HG02970 (cell line): ENCODE measurements at regions not wholly inside any gene's neighbourhood (a gene's known extent, or its start where the extent isn't known, plus 50 kb on each side); places are given as distances from the start of the nearest gene placed in this dataset.
"Not testable (repeated sequence)": the region's sequence is repeated elsewhere in the genome, so short reads cannot be mapped to it uniquely, and the experiment has no call there.

Experiments
- ATAC-seq: cut with Tn5 transposase; IDR thresholded peaks from one replicate; pipeline ENCODE4 v1.9.1; 2021; ENCODE audit warnings: mild to moderate bottlenecking, moderate library complexity, moderate number of reproducible peaks; ENCODE audit not compliant: unreplicated experiment, low FRiP score

DNA sequence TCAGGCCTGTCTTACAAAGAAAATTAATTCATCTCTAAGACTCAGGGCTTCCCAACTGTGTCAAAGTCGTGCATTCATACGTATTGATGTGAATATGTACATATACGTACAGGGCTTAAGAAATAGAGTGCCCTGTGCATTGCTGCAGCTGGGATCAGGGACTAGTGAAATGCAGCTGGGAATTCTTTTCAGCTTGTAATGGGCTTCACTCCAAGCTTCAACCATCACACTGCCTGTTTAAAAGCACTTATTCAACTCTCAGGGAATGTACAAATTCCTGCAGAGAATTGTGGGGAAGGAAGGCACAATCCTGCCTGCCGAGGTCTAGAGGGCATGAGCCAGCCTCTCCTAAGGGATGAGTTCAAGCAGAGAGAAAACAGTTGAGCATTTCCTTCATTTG, 59.6 kb upstream of the MAN2A1 start:
- ATAC-seq: no peak

DNA sequence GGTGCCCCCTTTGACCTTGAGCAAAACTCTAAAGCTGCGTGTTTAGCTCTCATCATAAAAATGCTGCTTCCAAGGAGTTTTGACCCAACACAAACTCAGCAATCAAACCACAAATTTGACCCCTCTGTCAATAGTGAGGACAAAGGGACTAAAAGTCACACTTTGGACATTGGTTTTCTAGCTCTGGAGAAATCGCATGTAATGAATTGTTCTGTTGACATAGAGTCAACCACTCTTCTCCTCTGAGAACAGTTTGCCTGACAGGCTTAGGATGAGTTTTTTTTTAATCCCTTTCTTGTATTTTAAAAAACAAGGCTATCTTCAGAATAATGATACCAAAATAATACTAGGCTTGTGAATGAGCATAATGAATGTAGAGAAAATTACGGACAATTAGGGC, 61.1 kb upstream of the MAN2A1 start:
- no peak for ATAC-seq

DNA sequence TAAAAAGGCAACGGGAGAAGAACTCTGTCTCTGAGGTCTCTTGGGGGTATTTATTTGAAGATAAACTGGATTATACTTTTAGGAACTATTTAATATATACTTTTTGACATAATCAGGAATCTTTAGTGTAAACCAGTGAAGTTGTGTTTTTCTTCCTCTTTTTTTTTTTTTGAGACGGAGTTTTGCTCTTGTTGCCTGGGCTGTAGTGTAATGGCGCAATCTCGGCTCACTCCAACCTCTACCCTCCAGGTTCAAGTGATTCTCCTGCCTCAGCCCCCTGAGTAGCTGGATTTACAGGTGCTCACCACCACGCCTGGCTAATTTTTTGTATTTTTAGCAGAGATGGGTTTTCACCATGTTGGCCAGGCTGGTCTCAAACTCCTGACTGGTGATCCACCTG, 68.5 kb upstream of the MAN2A1 start:
- ATAC-seq: not testable (repeated sequence)

DNA sequence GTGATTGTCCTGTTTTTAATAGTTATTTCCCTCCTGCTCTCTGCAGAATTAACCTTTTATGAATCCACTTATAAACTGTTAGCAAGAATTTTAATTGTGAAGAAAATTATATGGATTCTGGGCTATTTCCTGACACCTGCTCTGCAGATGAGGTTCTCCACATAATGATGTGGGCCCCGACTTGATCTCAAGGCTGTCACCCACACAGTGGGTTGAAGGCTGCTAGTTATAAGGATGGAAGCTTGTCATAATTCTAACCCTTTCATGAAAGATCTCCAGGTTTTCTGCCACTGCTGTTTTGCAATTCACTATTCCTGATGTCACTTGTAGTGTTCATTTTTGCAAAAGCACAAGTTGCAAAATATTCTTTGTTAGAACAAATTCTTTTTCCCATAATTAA, 69.1 kb upstream of the MAN2A1 start:
- no peak for ATAC-seq

DNA sequence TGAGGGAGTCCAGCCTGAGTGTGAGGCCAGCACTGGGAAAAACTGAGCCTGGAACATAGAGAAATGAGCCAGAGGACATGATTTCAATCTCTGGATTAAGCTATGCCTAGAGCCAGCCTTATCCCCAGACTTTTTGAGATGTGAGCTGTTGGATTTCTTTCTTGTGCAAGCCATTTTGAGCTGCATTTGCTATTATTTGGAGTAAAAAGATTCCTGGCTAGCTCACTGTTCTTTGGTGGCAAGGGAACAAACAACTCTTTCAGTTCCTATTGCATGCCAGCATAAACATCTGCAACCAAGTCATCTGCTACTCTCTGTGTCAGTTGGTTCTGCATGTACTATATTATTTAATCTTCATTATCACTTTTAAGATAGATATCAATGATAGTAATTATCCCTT, 70.1 kb upstream of the MAN2A1 start:
- no peak for ATAC-seq

DNA sequence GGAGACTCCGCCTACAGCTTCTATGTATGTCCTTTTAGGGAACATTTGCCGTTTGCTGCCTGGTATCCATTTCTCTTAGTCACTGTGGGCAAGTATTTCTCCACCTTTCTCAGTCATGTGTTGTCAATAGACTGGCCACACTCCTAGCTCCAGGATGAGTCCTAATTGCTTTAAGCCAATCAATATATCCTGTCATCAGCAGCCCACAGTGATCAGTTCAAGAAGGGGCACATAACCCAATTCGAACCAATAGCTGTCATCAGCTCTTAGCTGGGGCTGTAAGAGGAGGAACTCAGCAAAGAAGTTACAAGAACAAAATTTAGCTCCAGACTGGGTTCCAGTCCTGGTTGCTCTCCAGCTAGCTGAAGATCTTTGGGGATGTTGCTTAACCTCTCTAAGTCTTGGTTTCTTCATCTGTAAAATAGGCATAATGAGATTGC, 70.7 kb upstream of the MAN2A1 start:
- no peak for ATAC-seq

DNA sequence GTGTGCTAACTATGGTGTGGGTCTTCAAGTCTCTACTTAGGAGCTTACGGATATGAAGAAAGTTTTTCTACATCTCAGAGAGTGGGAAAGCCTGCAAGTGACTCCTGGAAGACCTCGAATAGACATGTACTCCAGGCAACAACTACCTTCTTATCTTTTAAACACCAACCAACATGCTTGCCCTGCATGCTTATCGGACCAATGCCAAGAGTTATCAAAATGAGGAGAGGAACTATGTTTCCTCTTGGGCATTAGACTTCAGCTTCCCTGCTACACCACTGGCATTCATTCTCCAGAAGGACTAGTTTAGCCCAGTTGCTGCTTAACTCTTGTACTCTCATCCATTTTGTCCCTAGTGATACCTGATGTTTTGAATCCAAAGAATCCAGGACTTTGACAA, 74.7 kb upstream of the MAN2A1 start:
- ATAC-seq: no peak

DNA sequence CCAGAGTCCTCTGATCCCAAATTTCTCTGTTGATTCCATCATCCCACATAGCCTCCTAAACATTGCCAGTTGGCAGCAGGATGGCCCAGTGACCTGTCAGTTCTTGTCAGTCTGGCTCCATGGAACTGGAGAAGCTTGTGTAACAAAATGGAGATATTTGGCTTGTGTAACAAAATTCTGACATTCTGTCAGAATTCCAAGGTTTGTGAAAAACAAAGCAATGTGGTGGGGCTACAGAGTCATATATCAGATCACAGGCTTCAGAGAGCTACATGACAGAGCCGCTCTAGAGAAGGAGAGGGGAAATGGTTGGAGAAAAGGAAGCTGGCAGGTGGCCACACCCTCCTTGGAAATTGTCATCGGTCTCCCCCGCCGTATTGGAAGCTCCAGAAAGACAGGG, 75.4 kb upstream of the MAN2A1 start:
- no peak for ATAC-seq

DNA sequence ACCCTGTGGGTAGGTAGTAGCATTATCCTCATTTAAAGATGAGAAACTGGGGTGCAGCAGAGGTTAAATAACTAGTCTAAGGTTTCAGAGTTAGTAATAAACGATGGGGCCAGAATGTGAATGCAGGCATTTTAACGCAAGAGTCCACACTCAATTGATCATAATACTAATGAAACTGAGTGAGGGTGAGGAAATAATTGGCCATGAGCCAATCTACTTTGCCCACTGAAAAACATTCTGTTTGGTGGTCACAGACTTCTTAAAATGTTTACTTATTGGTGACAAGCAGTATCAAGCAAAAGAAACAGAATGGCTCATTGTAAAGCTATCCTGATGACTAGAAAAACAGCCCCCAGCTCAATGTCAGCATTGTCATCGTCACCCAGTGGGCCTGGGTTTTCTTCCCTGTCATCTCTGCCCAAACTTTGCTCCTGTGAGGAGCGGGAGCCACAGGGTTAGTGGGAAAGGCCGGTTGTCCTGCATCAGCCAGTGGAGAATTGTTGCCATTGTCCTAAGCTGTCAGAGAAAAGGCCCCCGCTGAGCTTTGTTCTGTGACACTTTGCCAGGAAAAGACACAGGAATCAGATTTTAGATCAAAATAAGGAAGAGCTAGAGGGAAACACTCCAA, 77.3 kb upstream of the MAN2A1 start:
- ATAC-seq: no peak

DNA sequence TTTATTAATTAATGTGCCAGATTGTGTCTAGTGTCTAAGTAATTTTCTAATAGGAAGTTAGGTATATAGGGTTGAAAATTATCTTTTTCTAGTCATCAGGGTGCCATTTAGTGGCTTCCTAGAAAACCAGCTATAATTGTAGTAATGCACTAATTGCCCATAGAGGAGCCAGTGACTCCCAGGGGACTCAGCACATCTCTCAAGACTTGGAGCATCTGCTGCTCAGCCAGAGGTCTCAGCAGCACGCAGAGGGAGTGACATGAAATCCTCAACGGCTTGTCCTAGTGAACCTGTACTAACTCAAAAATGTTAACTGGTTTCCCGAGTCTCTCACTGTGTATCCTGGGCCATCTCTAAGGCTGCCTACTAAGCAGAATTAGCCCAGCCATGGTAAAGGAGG, 78.2 kb upstream of the MAN2A1 start:
- no peak for ATAC-seq

DNA sequence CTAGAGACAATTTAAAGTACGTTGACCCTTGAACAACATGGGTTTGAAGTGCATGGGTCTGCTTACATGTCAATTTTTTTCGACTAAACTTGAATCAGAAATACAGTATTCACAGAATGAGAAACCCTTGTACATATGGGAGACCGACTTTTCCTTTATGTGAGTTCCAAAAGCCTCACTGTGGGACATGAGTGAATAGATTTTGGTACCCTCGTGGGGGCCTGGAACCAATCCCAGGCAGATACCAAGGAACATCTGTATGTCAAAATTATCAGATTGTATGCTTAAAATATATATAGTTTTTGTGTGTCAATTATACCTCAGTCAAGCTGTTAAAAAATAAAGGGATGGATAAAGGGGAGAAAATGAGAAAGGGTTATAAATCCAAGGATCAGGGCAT, 78.7 kb upstream of the MAN2A1 start:
- ATAC-seq: no peak

DNA sequence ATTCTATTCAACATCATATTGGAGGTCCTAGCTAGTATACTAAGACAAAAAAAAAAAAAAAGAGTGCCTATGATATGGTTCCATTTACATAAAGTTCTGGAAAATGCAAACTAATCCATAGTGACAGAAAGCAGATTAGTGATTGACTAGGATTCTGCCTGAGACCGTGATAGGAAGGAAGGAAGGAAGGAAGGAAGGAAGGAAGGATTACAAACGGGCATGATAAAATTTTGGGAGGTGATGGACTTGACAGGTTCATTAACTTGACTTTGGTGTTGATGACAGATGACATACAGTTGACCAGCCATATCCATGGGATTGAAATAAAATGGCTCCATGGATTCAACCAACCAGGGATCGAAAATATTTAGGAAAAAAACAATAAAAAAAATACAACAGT, 79.1 kb upstream of the MAN2A1 start:
- ATAC-seq: no peak

DNA sequence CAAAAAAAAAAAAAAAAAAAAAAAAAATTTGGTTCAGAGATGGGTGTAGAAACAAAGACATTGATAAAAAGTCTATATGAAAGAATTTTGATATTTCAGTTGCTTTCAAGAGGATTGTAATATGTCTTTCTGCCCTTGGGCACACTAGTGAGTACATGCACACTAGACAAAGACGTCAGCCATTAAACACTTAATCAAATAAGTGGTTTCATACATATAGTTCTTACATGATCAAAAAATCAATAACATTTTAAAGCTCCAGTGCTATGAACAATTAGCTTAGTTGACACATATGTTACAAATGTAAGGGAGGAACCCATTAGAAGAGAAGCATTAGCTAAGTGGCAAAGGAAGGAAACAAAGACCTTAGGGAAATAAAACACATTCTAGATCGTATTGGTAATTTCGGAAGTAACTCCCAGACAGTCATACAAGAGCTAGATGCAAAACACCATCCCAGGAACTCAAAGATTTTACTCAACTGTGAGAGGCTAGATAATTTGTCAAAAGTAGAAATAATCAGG, 84.5 kb upstream of the MAN2A1 start:
- ATAC-seq: no peak

DNA sequence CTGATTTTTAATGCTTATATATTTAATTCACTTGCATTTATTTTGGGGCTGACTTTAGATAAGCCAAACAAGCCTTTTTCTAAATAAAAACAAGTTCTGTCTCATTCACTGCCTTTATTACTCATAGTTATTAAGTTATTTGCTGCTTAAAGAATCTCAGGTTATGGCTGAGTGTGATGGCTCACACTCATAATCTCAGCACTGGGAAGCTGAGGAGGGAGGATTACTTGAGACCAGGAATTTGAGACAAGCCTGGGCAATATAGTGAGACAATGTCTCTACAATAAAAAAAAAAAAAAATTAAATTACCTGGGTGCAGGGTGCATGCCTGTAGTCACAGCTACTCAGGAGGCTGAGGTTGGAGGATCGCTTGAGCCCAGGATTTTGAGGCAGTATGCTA, 85.0 kb upstream of the MAN2A1 start:
- no peak for ATAC-seq

DNA sequence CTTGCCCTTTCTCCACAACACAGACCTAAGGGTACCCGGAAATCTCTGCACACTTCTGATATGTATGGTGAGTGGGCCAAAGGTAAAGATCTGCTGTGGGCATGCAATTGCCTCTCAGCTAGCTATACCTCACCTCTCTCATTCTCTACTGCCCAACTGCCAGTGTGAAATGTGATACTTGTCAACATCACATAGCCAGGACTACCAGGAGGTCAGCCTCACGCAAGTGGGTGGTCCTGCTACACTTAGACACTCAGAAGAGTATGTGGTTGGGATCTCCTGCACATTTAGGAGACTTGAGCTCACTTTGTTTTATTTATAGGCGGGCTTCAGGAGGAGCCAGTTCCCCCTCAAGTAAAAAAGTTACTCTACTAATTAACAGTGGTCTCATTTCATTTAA, 88.0 kb upstream of the MAN2A1 start:
- ATAC-seq: no peak

DNA sequence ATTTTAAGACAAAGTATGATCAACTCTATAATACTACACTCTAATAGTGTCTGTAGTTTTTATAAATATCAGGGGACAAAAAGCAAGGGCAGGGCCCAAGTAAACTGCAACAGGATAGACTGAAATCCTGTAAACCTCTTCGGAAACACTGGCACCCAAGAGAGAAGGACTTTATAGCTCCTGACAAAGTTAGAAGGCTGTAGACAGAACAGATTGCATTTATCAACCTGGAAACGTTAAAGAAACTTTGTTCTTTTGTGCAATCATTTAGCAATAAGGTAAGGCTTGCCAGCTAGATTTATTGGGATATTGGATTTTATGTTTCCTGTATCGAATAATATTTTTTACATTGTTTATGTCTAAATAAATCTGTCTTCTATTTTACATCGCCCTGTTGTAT, 91.8 kb upstream of the MAN2A1 start:
- ATAC-seq: no peak

DNA sequence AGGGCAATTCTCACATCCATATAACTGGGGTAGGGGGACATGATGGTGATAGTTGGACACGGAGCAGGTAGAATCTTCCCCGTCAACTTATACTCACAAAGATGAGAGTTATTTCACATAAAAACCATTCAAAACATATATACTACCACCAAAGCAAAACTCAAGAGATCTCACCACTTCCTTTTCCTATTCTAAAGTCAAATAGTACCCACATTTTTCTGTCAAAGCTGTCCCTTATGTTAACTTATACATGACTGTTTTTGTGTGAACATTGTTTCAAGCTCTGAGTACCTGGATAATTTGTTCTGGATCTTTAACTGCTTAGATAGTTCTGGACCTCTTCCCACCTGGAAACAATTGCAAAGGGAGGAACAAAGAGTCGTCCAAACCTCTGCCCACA, 95.5 kb upstream of the MAN2A1 start:
- ATAC-seq: no peak

DNA sequence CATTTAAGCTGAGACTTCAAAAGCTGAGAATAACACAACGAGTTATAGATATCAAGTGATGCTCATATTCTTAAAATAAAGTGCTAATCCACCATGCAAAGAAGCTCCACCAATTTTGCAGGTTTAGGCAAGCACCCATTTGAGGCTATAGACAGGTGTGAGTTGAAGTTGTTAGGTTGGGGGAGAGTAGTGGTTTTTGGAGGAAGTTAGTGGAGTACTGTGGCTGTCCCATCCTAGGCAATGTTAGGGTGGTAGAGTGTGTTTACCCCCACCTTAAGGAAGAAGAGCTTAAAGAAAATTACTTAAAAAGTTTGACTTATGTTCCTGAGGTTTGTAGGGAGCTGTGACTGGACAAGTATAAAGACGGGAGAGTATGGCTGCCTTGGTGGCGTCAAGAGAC, 98.9 kb upstream of the MAN2A1 start:
- ATAC-seq: no peak

DNA sequence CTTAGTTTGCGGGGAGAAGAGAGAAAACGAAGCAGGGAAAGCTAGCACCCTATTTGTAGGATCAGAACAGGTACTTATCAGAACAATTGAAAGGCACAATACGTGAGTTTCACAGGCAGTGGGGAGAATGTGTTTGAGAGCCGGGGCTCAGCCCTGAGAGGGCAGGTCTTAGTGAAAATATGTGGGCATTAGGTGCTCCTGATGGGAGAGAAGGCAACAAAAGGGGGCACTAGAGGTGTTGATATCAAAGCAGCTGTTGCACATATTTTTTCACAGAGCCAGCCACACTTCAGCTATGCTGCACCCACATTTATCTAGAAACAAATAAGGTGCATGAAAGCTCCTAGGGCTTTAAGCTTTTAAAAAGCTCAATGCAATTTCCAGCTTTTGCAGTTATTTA, 99.7 kb upstream of the MAN2A1 start:
- no peak for ATAC-seq

DNA sequence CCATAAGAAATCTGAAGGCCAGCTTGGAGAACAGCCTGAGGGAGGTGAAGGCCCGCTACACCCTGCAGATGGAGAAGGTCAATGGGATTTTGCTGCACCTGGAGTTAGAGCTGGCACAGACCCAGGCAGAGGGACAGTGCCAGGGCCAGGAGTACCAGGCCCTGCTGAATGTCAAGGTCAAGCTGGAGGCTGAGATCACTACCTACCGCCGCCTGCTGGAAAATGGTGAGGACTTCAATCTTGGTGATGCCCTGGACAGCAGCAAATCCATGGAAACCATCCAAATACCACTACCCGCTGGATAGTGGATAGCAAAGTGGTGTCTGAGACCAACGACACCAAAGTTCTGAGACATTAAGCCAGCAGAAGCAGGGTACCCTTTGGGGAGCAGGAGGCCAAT, 100.5 kb upstream of the MAN2A1 start:
- ATAC-seq: no peak

DNA sequence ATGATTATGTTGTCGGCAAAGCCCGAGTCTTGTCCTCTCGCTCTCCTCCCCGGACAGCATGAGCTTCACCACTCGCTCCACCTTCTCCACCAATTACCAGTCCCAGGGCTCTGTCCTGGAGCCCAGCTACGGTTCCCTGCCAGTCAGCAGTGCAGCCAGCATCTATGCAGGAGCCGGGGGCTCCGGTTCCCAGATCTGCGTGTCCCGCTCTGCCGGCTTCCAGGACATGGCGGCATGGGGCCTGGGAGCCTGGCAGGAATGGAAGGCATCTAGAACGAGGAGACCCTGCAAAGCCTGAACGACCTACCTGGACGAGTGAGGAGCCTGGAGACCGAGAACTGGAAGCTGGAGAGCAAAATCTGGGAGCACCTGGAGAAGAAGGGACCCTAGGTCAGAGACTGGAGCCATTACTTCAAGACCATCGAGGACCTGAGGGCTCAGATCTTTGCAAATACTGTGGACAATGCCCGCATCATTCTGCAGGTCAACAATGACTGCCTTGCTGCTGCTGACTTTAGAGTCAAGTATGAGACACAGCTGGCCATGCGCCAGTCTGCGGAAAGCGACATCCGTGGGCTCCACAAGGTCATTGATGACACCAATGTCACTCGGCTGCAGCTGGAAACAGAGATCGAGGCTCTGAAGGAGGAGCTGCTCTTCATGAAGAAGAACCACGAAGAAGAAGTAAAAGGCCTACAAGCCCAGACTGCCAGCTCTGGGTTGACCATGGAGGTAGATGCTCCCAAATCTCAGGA, 101.3 kb upstream of the MAN2A1 start:
- no peak for ATAC-seq

DNA sequence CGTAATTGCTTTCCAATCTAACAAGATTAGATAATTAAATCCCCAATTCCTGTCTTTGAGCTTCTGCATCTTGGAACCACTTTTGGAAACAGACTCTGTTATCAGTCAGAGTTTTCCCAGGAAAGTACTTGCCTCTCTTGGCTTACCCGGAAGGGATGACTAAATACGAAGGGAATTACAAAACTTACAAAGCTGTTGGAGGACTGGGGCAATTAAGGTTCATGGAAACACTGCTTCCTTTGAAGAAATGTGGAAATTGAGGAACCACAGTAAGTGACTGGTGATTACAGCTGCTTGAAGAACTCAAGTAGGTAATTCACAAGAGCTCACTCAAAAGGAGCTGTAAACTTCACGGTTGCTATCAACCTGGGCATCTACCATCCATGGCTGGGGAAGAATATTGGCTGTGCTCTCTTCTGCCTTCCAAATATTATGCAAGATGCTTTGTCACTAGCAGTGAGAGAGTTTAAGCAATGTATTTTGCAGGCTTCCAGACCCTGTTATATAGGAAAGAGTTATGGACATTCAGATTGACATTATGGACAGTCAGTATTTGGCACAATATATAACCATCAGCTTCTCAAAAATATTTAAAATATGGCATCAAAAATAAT, 104.6 kb upstream of the MAN2A1 start:
- ATAC-seq: no peak
